ENCODE measurements at regions not wholly inside any gene's neighbourhood (a gene's known extent, or its start where the extent isn't known, plus 50 kb on each side); places are given as distances from the start of the nearest gene placed in this dataset.

DNA sequence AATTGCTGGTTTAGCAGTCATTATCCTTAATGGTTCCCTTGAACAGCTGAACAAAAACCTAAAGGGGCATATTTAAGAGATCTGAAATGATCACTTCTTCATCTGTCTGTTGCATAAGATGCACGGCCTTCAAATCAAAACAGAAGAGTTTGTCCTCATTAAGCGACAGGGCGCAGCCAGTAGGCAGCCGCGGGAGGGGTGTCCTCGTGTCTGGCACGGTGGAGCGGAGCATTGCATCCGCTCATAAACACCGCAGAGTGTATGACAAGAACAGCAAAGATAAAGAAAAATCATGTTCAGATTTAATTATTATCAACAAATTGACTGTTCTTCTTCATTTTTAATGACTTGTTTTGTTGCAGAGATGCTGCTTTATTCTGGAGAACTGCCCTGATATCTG is 255.6 kb upstream of the ADARB2 start:
- TF ChIP-seq POLR2AphosphoS5 (IDR thresholded peaks at IDR 0.05; ENCODE audit: low read depth, low read length) (no peak), POLR2A (IDR thresholded peaks at IDR 0.05; ENCODE audit: low read depth, low read length) (no peak), TAF1 (IDR thresholded peaks at IDR 0.05; ENCODE audit: borderline replicate concordance, low read depth, low read length) (no peak)

Data from GM12892 (cell line).